Chondrocyte (in vitro differentiated cells): ENCODE measurements at regions not wholly inside any gene's neighbourhood (a gene's known extent, or its start where the extent isn't known, plus 50 kb on each side); places are given as distances from the start of the nearest gene placed in this dataset.

ENCODE experiments used
- DNase-seq: peaks from one replicate; pipeline ENCODE4 v3.0.0; 2021; ENCODE audit warnings: mixed read lengths, low spot score
- H3K27ac Mint-ChIP-seq: one replicate; pipeline ENCODE4 v1.8.0; 2021; ENCODE audit warnings: mild to moderate bottlenecking, moderate library complexity, mixed read lengths; ENCODE audit not compliant: unreplicated experiment
- H3K27me3 Mint-ChIP-seq: 2 replicates; pipeline ENCODE4 v1.8.0; 2021; ENCODE audit warnings: low read depth, mixed read lengths
- H3K36me3 Mint-ChIP-seq: 2 replicates; pipeline ENCODE4 v1.8.0; 2021; ENCODE audit warnings: low read depth, mixed read lengths
- H3K4me1 Mint-ChIP-seq: 2 replicates; pipeline ENCODE4 v1.8.0; 2021; ENCODE audit warnings: low read depth, mild to moderate bottlenecking, mixed read lengths
- H3K4me3 Mint-ChIP-seq: one replicate; pipeline ENCODE4 v1.8.0; 2021; ENCODE audit warnings: mild to moderate bottlenecking, moderate library complexity, mixed read lengths; ENCODE audit not compliant: unreplicated experiment
- H3K9me3 Mint-ChIP-seq: 2 replicates; pipeline ENCODE4 v1.8.0; 2021; ENCODE audit warnings: low read depth, mixed read lengths
- CTCF ChIP-seq: fragments of 200-600 bp; sonication (generic); IDR thresholded peaks from 2 replicates; pipeline ENCODE4 v1.5.0; 2021; ENCODE audit warnings: antibody characterized with exemption, mild to moderate bottlenecking, moderate library complexity

GRCh38 chr13:31518645-31519044 is 220.7 kb upstream of the RXFP2 start:
- DNase-seq = no peak
- Mint-ChIP-seq H3K4me1 (peaks cover 18% of the 10 kb centered on the region), H3K27me3 (peaks cover 7% of the 10 kb centered on the region), H3K9me3 (no peaks in the 10 kb centered on the region), H3K27ac (no peak overlapping the region), H3K36me3 (no peaks in the 10 kb centered on the region), H3K4me3 (no peak overlapping the region)
- TF ChIP-seq CTCF = no peak

- DNase-seq = no peak
- H3K4me3 Mint-ChIP-seq = no peak overlapping the region
- peaks cover 4% of the 10 kb centered on the region for H3K9me3 Mint-ChIP-seq
- peaks cover 5% of the 10 kb centered on the region for H3K27me3 Mint-ChIP-seq
- no peak overlapping the region for H3K27ac Mint-ChIP-seq
- no peaks in the 10 kb centered on the region for H3K36me3 Mint-ChIP-seq
- TF ChIP-seq CTCF = no peak
- H3K4me1 Mint-ChIP-seq = peaks cover 18% of the 10 kb centered on the region
Measured at GRCh38 chr13:31521435-31521834, 217.9 kb upstream of the RXFP2 start.

- DNase-seq = no peak
- Mint-ChIP-seq H3K27me3 (peaks cover 7% of the 10 kb centered on the region), H3K27ac (no peak overlapping the region), H3K9me3 (peaks cover 4% of the 10 kb centered on the region), H3K4me1 (peaks cover 18% of the 10 kb centered on the region), H3K36me3 (no peaks in the 10 kb centered on the region), H3K4me3 (no peak overlapping the region)
- no peak for TF ChIP-seq CTCF
Measured at GRCh38 chr13:31522396-31522795, 216.9 kb upstream of the RXFP2 start.

- H3K4me3 Mint-ChIP-seq = no peak overlapping the region
- H3K4me1 Mint-ChIP-seq = peaks cover 10% of the 10 kb centered on the region
- H3K36me3 Mint-ChIP-seq = no peaks in the 10 kb centered on the region
- no peak overlapping the region for H3K27ac Mint-ChIP-seq
- H3K27me3 Mint-ChIP-seq = peaks cover 7% of the 10 kb centered on the region
- H3K9me3 Mint-ChIP-seq = peaks cover 4% of the 10 kb centered on the region
- no peak for DNase-seq
- no peak for TF ChIP-seq CTCF
Measured at GRCh38 chr13:31528176-31528575, 211.2 kb upstream of the RXFP2 start.

- Mint-ChIP-seq H3K4me1 (peaks cover 10% of the 10 kb centered on the region), H3K27ac (no peak overlapping the region), H3K4me3 (no peak overlapping the region), H3K9me3 (peaks cover 4% of the 10 kb centered on the region), H3K36me3 (no peaks in the 10 kb centered on the region), H3K27me3 (peaks cover 7% of the 10 kb centered on the region)
- DNase-seq = no peak
- no peak for TF ChIP-seq CTCF
Measured at GRCh38 chr13:31528758-31529157, 210.6 kb upstream of the RXFP2 start.
